ENCODE measurements at regions not wholly inside any gene's neighbourhood (a gene's known extent, or its start where the extent isn't known, plus 50 kb on each side); places are given as distances from the start of the nearest gene placed in this dataset.

DNA sequence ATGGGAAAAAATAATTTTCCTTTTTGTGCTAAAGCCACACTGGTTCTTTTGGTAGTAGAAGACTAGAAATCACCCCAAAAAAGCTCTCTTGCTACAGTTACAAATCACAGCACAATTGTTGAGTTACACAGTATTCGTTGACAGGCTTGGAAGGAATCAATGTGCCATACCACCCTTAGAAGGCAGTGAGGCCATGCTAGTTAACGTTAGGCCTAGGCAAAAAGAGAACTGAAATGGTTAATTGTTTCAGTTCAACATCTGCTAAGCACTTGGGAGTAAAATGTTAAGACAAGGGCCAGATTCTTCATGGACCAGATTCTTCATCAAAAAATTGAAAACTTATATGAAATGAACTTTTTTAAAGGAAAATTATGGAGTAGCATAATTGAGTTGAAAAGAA, 626.2 kb downstream of the UTRN start:
- Histone ChIP-seq H3K27ac (ENCODE audit: low read length in 2 of 2) (no peak overlapping the region), H3K36me3 (replicated peaks in 1 of 2; ENCODE audit: control extremely low read depth in 1 of 2, control insufficient read depth in 1 of 2, extremely low read depth in 1 of 2, insufficient read depth in 2 of 2, low read length in 1 of 2) (no peaks in the 10 kb centered on the region), H2AFZ (ENCODE audit: insufficient read depth, low read depth, low read length, poor library complexity, severe bottlenecking) (no peak overlapping the region), H3K9ac (ENCODE audit: low read length) (no peak overlapping the region), H3K79me2 (ENCODE audit: control insufficient read depth, insufficient read depth, low read length) (no peaks in the 10 kb centered on the region), H3K4me1 (ENCODE audit: control insufficient read depth in 2 of 2, insufficient read depth in 2 of 2, low read length in 2 of 2) (no peaks in the 10 kb centered on the region), H3K4me3 (ENCODE audit: control extremely low read depth in 1 of 5, extremely low read depth in 1 of 5, insufficient read depth in 1 of 5, low read depth in 2 of 5, low read length in 4 of 5) (no peak overlapping the region), H3K9me3 (ENCODE audit: control extremely low read depth in 1 of 3, control insufficient read depth in 2 of 3, insufficient read depth in 1 of 3, low read length in 2 of 3) (no peaks in the 10 kb centered on the region), H3K27me3 (replicated peaks in 1 of 4; ENCODE audit: control extremely low read depth in 1 of 4, control insufficient read depth in 3 of 4, insufficient read depth in 4 of 4, low read length in 3 of 4) (no peaks in the 10 kb centered on the region), H3K4me2 (replicated peaks; ENCODE audit: low read depth, low read length, poor library complexity, severe bottlenecking) (no peak overlapping the region), H4K20me1 (ENCODE audit: control insufficient read depth, insufficient read depth, low read length, poor library complexity, severe bottlenecking) (no peaks in the 10 kb centered on the region)
- ATAC-seq (ENCODE audit: low read depth) (no peak), DNase-seq (no peak)
- no peaks in the 10 kb centered on the region for H3K9me3 Mint-ChIP-seq (ENCODE audit: insufficient read depth)
- no CpG with 5 or more reads among the region's 2 CpGs for WGBS (ENCODE audit: insufficient coverage)
- no peaks in the 10 kb centered on the region for H3K4me1 Mint-ChIP-seq
- peaks cover 8% of the 10 kb centered on the region for H3K27me3 Mint-ChIP-seq
- ChIA-PET CTCF (no interaction called here), POLR2A (no interaction called here)
- H3K27ac Mint-ChIP-seq: no peak overlapping the region
- TF ChIP-seq EZH2 (IDR thresholded peaks at IDR 0.05; ENCODE audit: borderline replicate concordance, insufficient read depth, low read depth, low read length, poor library complexity, severe bottlenecking): no peak
- TF ChIP-seq, protein P1, sequence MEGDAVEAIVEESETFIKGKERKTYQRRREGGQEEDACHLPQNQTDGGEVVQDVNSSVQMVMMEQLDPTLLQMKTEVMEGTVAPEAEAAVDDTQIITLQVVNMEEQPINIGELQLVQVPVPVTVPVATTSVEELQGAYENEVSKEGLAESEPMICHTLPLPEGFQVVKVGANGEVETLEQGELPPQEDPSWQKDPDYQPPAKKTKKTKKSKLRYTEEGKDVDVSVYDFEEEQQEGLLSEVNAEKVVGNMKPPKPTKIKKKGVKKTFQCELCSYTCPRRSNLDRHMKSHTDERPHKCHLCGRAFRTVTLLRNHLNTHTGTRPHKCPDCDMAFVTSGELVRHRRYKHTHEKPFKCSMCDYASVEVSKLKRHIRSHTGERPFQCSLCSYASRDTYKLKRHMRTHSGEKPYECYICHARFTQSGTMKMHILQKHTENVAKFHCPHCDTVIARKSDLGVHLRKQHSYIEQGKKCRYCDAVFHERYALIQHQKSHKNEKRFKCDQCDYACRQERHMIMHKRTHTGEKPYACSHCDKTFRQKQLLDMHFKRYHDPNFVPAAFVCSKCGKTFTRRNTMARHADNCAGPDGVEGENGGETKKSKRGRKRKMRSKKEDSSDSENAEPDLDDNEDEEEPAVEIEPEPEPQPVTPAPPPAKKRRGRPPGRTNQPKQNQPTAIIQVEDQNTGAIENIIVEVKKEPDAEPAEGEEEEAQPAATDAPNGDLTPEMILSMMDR (IDR thresholded peaks at IDR 0.05): no peak
- intact Hi-C loops (cut with micrococcal nuclease): no loop called here
- no peak overlapping the region for H3K4me3 Mint-ChIP-seq

DNA sequence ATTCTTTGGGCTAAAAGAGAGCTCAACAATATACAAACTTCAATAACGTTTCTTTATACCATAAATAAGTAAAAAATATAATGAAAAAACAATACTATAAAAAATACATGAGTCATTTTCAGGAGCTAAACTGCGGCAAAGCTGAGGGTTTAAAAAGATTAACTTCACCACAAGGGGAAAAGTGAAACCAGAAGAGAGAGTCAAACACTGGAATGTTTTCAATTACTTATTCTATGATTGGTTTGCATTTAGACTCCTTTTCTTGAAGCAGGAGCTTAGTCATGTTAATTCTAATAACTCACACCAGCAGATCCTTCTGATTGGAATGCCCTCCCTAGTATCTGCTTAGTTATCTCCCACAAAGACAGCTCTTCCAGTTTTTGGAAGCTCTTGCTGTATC, 627.3 kb downstream of the UTRN start:
- Histone ChIP-seq H3K9me3 (ENCODE audit: control extremely low read depth in 1 of 3, control insufficient read depth in 2 of 3, insufficient read depth in 1 of 3, low read length in 2 of 3) (no peaks in the 10 kb centered on the region), H3K4me3 (ENCODE audit: control extremely low read depth in 1 of 5, extremely low read depth in 1 of 5, insufficient read depth in 1 of 5, low read depth in 2 of 5, low read length in 4 of 5) (no peak overlapping the region), H2AFZ (ENCODE audit: insufficient read depth, low read depth, low read length, poor library complexity, severe bottlenecking) (no peak overlapping the region), H3K4me1 (ENCODE audit: control insufficient read depth in 2 of 2, insufficient read depth in 2 of 2, low read length in 2 of 2) (no peaks in the 10 kb centered on the region), H4K20me1 (ENCODE audit: control insufficient read depth, insufficient read depth, low read length, poor library complexity, severe bottlenecking) (no peaks in the 10 kb centered on the region), H3K27me3 (replicated peaks in 1 of 4; ENCODE audit: control extremely low read depth in 1 of 4, control insufficient read depth in 3 of 4, insufficient read depth in 4 of 4, low read length in 3 of 4) (no peaks in the 10 kb centered on the region), H3K9ac (ENCODE audit: low read length) (no peak overlapping the region), H3K4me2 (replicated peaks; ENCODE audit: low read depth, low read length, poor library complexity, severe bottlenecking) (no peak overlapping the region), H3K36me3 (replicated peaks in 1 of 2; ENCODE audit: control extremely low read depth in 1 of 2, control insufficient read depth in 1 of 2, extremely low read depth in 1 of 2, insufficient read depth in 2 of 2, low read length in 1 of 2) (no peaks in the 10 kb centered on the region), H3K27ac (ENCODE audit: low read length in 2 of 2) (no peak overlapping the region), H3K79me2 (ENCODE audit: control insufficient read depth, insufficient read depth, low read length) (no peaks in the 10 kb centered on the region)
- no CpG with 5 or more reads among the region's 2 CpGs for WGBS (ENCODE audit: insufficient coverage)
- no peaks in the 10 kb centered on the region for H3K9me3 Mint-ChIP-seq (ENCODE audit: insufficient read depth)
- intact Hi-C loops (cut with micrococcal nuclease): no loop called here
- TF ChIP-seq, protein P1 (IDR thresholded peaks at IDR 0.05): no peak
- TF ChIP-seq EZH2 (IDR thresholded peaks at IDR 0.05; ENCODE audit: borderline replicate concordance, insufficient read depth, low read depth, low read length, poor library complexity, severe bottlenecking): no peak
- ATAC-seq (ENCODE audit: low read depth) (no peak), DNase-seq (no peak)
- H3K4me1 Mint-ChIP-seq: no peaks in the 10 kb centered on the region
- ChIA-PET POLR2A (no interaction called here), CTCF (no interaction called here)
- no peak overlapping the region for H3K4me3 Mint-ChIP-seq
- H3K27ac Mint-ChIP-seq: no peak overlapping the region
- peaks cover 3% of the 10 kb centered on the region for H3K27me3 Mint-ChIP-seq
